ENCODE measurements at regions not wholly inside any gene's neighbourhood (a gene's known extent, or its start where the extent isn't known, plus 50 kb on each side); places are given as distances from the start of the nearest gene placed in this dataset.

- DNase-seq: no peak
Observed at GRCh38 chr3:28649266-28649665, 300.6 kb upstream of the AZI2 start.

GRCh38 chr3:28651159-28651558 lies 302.5 kb upstream of the AZI2 start:
- DNase-seq: peak; percentile 81

- no peak for DNase-seq
Observed at GRCh38 chr3:28664123-28664522, 315.5 kb upstream of the AZI2 start.

- peak; percentile 7 for DNase-seq
Observed at GRCh38 chr3:28667646-28668621, 319.3 kb upstream of the AZI2 start.

GRCh38 chr3:28669870-28670269 lies 321.2 kb upstream of the AZI2 start:
- peak; percentile 23 for DNase-seq

- no peak for DNase-seq
Observed at GRCh38 chr3:28672406-28672805, 323.8 kb upstream of the AZI2 start.

- DNase-seq: no peak
Observed at GRCh38 chr3:28673446-28673845, 324.8 kb upstream of the AZI2 start.

- DNase-seq: no peak
Observed at GRCh38 chr3:28674212-28674611, 325.6 kb upstream of the AZI2 start.

- DNase-seq: no peak
Observed at GRCh38 chr3:28677581-28677980, 329.0 kb upstream of the AZI2 start.

- no peak for DNase-seq
Observed at GRCh38 chr3:28678086-28678485, 329.5 kb upstream of the AZI2 start.

GRCh38 chr3:28680050-28680449 lies 331.4 kb upstream of the AZI2 start:
- no peak for DNase-seq

GRCh38 chr3:28682121-28682520 lies 333.5 kb upstream of the AZI2 start:
- no peak for DNase-seq

- no peak for DNase-seq
Observed at GRCh38 chr3:28690176-28690575, 341.6 kb upstream of the AZI2 start.

- DNase-seq: no peak
Observed at GRCh38 chr3:28698706-28699105, 350.1 kb upstream of the AZI2 start.

GRCh38 chr3:28699283-28699682 lies 350.7 kb upstream of the AZI2 start:
- no peak for DNase-seq

- DNase-seq: no peak
Observed at GRCh38 chr3:28700728-28701127, 352.1 kb upstream of the AZI2 start.

- no peak for DNase-seq
Observed at GRCh38 chr3:28703843-28704242, 355.2 kb upstream of the AZI2 start.

- DNase-seq: no peak
Observed at GRCh38 chr3:28711293-28711692, 362.7 kb upstream of the AZI2 start.

GRCh38 chr3:28716939-28717338 lies 368.3 kb upstream of the AZI2 start:
- no peak for DNase-seq

GRCh38 chr3:28718074-28718849 lies 369.6 kb upstream of the AZI2 start:
- DNase-seq: no peak

GRCh38 chr3:28726840-28727239 lies 378.2 kb upstream of the AZI2 start:
- DNase-seq: peak; percentile 34

- DNase-seq: no peak
Observed at GRCh38 chr3:28727307-28727706, 378.7 kb upstream of the AZI2 start.

- DNase-seq: no peak
Observed at GRCh38 chr3:28738425-28738824, 389.8 kb upstream of the AZI2 start.

GRCh38 chr3:28739647-28740046 lies 391.0 kb upstream of the AZI2 start:
- DNase-seq: no peak

All from NCI-H2171 treated with DMSO at 0.1 percent for 48 hours (cell line).